OCI-LY1 (cell line): ENCODE measurements at regions not wholly inside any gene's neighbourhood (a gene's known extent, or its start where the extent isn't known, plus 50 kb on each side); places are given as distances from the start of the nearest gene placed in this dataset.

Source experiments
- CTCF ChIP-seq: fragments of 200-600 bp; sonication (generic), shearing (Covaris generic); IDR thresholded peaks from 2 replicates; pipeline ENCODE4 v1.5.1; 2017; ENCODE audit warnings: mild to moderate bottlenecking, antibody characterized with exemption, low read length, moderate library complexity, mixed read lengths
- EZH2 ChIP-seq: fragments of 200-600 bp; sonication (generic), shearing (Covaris generic); IDR thresholded peaks from 2 replicates; pipeline ENCODE4 v1.8.0; 2017; ENCODE audit warnings: borderline replicate concordance, mixed run types, mild to moderate bottlenecking, antibody characterized with exemption, low read length, moderate library complexity, mixed read lengths

DNA sequence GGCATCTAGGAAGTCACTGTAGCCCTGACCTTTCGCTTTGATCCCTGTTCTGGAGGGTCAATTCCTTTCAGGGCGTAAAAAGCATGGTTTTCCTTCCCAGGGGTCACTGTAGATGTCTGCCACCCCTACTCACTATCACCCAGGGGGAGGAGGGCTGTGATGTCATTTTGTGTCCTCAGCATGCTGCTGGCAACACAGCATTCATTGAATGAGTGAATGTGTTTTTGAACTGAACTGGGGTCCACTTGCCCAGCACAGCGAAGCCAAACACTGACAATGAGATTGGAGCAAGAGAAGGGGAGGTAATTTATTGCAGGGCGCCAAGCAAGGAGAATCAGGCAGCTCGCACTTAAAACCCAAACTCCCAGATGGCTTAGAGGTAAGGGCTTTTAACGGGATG, 78.2 kb upstream of the PGBD5 start:
- no peak for TF ChIP-seq CTCF
- TF ChIP-seq EZH2, result no peak
